ENCODE measurements at regions not wholly inside any gene's neighbourhood (a gene's known extent, or its start where the extent isn't known, plus 50 kb on each side); places are given as distances from the start of the nearest gene placed in this dataset.

- Histone ChIP-seq H3K36me3 (no peaks in the 10 kb centered on the region), H3K27ac (no peak overlapping the region), H3K4me3 (no peak overlapping the region), H3K9me3 (peaks cover 10% of the 10 kb centered on the region in 2 donors), H3K4me1 (no peaks in the 10 kb centered on the region), H3K27me3 (no peaks in the 10 kb centered on the region)
- 79 to 80% methylated on average over 2 of the region's 2 CpGs for WGBS, 2 donors (ENCODE audit: low coverage in 1 of 2)
- intact Hi-C loops (cut with DNase I; ENCODE audit: low total_unique reads), result no loop called here
- in situ Hi-C loops (cut with MboI; ENCODE audit: low pct_ligation_motif_present in 1 of 4, low pct_unique_long_range_greater_than_20kb in 1 of 4, low sequenced_read_pairs in 3 of 4), result no loop called here
- no peak for DNase-seq
- no peak for TF ChIP-seq CTCF (IDR thresholded peaks at IDR 0.05)
Observed at GRCh38 chr3:159938714-159939113, 49.9 kb upstream of the IL12A start.

Small RNA genes lying in the stretch of these regions (small RNA-seq; reads per million reads assigned to genes)
- gene MIR3919, result 0 reads per million in 4 donors
- 0 reads per million in 4 donors for gene RNU2-31P
